NCI-H1694 treated with DMSO at 0.1 percent for 48 hours (cell line): ENCODE measurements at regions not wholly inside any gene's neighbourhood (a gene's known extent, or its start where the extent isn't known, plus 50 kb on each side); places are given as distances from the start of the nearest gene placed in this dataset.
A peak's percentile ranks its signal among the peaks of the same experiment; 100 is the strongest.
"Not testable (repeated sequence)": the region's sequence is repeated elsewhere in the genome, so short reads cannot be mapped to it uniquely, and the experiment has no call there.

ENCODE experiments used
- DNase-seq: peaks from one replicate; lab custom pipeline; 2025; lab: John Stamatoyannopoulos, UW

DNA sequence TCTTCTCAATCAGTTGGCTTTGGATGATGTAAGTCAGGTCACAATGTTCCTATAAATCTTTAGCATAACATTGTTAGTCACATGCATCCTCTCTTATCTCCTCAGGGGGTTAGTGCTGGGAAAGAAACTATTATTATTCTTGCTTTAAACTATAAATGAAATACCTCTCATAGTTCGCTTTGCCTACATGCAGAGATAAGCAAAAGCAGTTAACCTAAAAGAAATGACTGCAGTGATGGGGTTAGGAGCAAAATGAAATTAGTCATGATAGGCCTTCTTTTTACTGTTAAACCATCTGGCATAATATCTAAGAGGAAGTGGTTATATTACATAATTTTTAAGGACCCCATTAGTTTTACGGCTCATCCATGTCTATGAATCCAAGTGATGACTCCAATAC is 91.7 kb upstream of the IGSF10 start:
- DNase-seq, result no peak

DNA sequence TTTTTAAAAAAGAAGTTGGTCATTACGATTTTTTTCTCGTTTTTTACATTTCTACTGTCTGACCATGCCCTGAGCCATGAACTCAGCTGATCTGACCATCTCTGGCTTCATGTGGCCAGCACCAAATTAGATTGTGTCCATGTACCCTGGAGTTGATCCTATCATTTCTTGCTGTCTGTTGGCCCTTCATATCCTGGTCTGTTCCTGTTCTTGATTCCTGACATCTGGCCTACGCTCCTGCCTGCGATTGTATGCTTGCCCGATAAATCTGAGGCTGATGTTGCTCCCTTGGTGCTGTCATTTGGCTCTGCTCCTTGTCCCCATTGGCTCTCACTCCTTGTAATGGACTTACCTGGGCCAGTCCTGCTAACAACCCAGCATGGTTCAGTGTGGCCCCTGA is 89.8 kb upstream of the IGSF10 start:
- DNase-seq, result no peak

DNA sequence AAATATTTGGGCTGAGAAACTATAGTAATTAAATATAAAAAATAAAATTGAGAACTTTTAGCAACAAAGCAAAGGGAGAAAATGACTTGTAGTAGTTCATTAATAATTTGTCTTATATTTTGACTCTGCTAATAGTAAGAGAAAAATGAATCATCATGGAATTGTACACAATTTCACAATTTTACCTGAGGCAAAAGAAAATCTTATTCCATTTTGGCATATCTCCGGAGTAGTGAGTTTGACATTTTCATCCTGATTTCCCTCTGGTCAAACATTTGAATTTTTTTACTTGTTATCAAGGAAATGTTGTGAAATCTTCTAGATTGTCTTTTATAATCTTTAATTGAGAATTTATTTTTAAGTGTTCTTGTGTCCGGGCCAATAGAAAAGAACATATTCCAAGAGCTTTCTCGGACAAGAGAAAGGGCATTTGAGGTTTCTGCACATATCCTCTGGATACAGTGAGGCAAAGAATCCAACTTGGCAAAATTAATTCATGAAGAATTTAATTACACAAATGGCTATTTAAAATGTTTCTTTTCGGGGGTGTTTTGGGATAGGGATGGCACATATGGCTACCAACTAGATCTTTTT is 89.3 kb upstream of the IGSF10 start:
- DNase-seq, result no peak

DNA sequence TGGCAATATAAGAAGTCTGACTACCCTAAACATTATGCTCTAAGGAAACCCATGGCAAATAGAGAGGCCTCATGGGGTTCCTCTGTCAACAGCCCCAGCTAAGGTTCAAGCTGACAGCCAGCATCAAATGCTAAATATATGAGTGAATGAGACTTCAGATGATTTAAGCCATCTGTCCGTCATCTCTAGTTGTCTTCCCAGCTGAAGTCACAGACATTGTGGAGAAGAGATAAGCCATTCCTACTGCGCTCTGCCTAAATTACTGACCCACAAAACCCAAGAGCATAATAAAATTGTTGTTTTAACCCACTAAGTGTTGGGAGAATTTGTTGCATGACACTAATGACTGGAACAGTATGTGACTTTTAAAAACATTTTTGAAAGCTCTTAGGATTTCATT is 87.3 kb upstream of the IGSF10 start:
- no peak for DNase-seq

DNA sequence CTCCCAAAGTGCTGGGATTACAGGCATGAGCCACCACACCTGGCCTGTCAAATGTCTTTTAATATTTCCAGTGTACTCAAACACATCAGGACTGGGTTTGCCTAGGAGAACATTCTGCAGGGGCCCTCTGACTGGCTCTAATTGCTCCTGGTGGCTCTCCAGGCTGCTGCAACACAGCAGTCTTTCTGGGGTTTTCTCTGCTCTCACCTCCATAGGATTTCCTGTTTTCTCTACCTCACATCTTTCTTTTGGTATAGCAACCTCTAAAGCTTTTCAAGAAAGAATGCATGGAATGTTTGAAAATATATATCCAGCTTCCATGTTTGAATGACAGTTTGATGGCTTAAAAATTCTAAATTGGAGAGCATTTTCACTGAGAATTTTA is 83.3 kb upstream of the IGSF10 start:
- no peak for DNase-seq

DNA sequence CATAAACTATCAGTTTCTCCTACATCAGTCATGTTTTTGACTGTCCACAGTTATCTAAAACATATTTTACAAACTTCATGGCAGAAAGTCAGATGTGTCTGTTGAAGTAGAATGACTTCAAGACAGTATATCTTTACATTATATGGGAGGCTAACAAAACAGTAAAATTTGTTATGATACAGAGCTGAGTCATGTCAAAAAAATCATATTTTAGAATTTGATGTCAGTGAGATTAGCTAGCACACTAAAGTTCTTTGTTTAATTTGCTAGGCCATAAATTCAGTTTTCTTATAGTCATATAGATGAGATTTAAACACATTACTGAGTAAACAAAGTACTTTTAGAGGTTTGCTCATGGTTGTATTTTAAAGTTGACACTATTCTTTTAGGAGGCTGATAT is 80.3 kb upstream of the IGSF10 start:
- no peak for DNase-seq

DNA sequence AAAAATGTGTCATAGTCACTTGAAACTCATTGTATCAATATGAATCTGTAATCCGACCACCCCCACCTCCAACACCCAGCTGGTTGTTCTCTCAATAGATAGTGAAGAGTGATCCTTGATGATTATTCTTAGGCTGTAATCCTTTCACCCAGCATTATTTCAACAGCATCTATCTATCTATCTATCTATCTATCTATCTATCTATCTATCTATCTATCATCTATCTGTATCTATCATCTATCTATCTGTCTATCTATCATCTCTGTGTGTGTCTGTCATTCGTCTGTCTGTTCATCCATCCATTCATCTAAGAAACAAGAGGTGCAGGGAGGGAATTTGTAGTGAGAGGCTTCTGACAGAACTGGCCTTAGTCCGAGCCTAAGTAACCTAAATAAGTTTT is 78.7 kb upstream of the IGSF10 start:
- DNase-seq, result no peak

DNA sequence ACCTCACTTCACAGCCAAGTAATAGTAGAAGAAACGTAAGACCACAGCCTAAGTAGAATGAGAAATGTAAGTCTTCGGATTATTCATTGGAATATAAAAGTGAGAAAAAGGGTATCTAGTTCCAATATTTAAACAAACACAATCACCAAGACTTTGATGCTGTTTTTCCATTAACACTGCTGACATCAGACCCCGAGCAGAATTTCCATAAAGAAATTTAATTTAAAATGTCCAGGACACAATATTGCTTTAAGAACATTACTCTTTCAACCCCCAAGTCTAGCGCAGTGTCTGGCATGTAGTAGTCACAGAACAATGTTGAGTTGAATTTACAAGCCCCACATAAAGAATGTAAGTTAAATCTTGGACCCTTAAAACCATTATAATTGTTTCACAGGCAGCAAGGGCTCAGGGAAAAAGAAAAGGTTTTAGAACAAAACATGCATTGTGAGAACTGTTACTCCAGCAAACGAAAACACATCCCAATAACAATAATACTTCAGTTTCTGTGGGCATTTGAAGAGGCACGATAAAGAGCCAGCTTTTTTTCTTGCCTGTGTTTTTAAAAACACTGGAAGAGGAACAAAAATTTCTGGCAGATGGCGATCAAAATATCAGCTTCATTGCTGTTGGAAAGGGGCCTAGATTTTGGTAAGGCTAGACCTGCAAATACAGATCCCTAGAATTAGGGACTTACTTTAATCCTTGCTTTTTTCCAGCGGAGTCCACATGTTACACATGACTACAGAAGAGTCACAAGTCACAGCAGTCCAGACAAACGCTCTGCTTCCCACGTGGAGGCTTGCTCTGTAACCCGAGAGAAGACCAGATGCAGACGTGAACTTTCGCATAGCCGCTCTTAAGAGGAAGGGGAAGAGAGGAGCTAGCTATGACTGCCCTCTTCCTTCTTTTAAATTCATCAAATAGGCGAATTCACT is 77.9 kb upstream of the IGSF10 start:
- peak; percentile 86 for DNase-seq

DNA sequence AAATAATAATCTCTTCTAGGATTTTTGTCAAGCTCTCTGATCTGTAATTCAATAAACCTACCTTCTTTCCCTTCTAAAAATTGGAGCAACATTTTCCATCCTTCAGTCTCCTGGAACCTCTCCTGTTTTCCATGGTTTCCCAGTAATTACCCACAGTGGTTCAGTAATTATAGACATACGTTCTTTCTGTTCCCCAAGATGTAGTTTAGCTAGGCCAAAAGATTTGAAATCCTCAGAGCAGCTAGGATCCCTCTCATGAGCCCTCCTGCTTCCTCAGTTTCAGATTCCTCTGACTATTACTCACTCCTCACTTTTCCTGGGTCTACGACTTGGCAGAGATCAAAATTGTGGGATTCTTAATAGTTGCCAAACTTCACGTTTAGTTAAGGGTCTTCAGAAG is 76.9 kb upstream of the IGSF10 start:
- no peak for DNase-seq

DNA sequence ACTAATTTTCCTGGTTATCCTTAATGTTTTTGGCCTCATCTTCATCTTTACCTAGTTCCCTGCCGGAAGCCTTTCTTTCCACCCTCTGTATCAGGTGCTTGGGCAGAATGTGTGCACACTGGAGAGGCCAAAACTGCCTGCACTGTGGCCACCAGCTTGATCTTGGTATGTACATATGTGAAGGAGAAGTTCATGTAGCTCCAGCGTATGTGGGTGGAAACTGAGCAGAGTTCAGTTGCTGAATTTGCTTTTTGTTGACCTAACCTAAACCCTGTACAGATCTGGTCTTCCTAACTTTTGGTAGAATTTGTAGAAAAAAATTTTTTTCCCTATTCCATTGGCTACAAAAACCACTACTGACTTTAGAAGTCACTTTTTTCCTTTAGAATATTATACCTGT is 65.9 kb upstream of the IGSF10 start:
- DNase-seq, result no peak

DNA sequence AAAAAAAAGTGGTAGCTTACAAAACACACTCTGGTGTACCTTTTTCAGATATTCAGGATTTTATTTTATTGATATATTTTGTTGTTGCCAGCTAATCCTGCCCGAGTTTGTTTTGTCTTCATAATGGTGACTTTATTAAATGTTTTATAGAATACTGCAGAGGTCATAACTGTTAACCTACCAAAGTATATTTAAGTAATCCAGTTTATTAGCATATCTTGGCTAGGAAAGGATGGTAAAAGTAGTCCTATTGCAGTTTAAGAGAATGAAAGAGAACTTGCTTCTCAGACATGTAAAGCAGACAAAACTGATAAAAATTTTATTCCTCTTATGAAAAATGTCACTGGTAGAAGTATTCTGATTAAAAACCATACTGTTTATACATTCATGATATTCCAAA is 59.2 kb upstream of the IGSF10 start:
- no peak for DNase-seq

DNA sequence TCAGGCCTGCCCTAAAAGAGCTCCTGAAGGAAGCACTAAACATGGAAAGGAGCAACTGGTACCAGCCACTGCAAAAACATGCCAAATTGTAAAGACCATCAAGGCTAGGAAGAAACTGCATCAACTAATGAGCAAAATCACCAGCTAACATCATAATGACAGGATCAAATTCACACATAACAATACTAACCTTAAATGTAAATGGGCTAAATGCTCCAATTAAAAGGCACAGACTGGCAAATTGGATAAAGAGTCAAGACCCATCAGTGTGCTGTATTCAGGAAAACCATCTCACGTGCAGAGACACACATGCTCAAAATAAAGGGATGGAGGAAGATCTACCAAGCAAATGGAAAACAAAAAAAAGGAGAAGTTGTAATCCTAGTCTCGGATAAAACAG is 50.6 kb upstream of the IGSF10 start:
- DNase-seq, result not testable (repeated sequence)
